GM12872 (cell line): ENCODE measurements at regions not wholly inside any gene's neighbourhood (a gene's known extent, or its start where the extent isn't known, plus 50 kb on each side); places are given as distances from the start of the nearest gene placed in this dataset.

Source experiments
- CTCF ChIP-seq: IDR thresholded peaks from 3 replicates; pipeline ENCODE4 v1.5.1; 2011; ENCODE audit warnings: low read depth, mild to moderate bottlenecking, low read length, moderate library complexity; ENCODE audit not compliant: insufficient read depth

GRCh38 chr16:79372503-79373184 lies 227.9 kb downstream of the MAF start:
- no peak for TF ChIP-seq CTCF

- TF ChIP-seq CTCF: no peak
These were observed 229.8 kb downstream of the MAF start for GRCh38 chr16:79370736-79371135.

GRCh38 chr16:79369796-79370195 lies 230.7 kb downstream of the MAF start:
- TF ChIP-seq CTCF: no peak

- no peak for TF ChIP-seq CTCF
These were observed 232.7 kb downstream of the MAF start for GRCh38 chr16:79367822-79368221.

GRCh38 chr16:79366635-79367034 lies 233.9 kb downstream of the MAF start:
- no peak for TF ChIP-seq CTCF

GRCh38 chr16:79365702-79366101 lies 234.8 kb downstream of the MAF start:
- TF ChIP-seq CTCF: no peak

- TF ChIP-seq CTCF: no peak
These were observed 237.1 kb downstream of the MAF start for GRCh38 chr16:79363484-79363883.

- TF ChIP-seq CTCF: no peak
These were observed 237.5 kb downstream of the MAF start for GRCh38 chr16:79363035-79363434.
